HUES6 (cell line): ENCODE measurements at regions not wholly inside any gene's neighbourhood (a gene's known extent, or its start where the extent isn't known, plus 50 kb on each side); places are given as distances from the start of the nearest gene placed in this dataset.

Source experiments
- H3K27ac ChIP-seq: 2 replicates; pipeline ENCODE4 v1.7.0; 2013; ENCODE audit warnings: low read depth, mild to moderate bottlenecking, low read length, inconsistent platforms
- H3K27me3 ChIP-seq: 2 replicates; pipeline ENCODE4 v1.6.1; 2013; ENCODE audit warnings: low read length; ENCODE audit not compliant: control insufficient read depth, insufficient read depth
- H3K36me3 ChIP-seq: 2 replicates; pipeline ENCODE4 v1.6.1; 2013; ENCODE audit warnings: low read length; ENCODE audit not compliant: control insufficient read depth, insufficient read depth
- H3K4me1 ChIP-seq: 2 replicates; pipeline ENCODE4 v1.6.1; 2013; ENCODE audit warnings: low read length; ENCODE audit not compliant: control insufficient read depth, insufficient read depth
- H3K4me3 ChIP-seq: 2 replicates; pipeline ENCODE4 v1.5.1; 2013; ENCODE audit warnings: low read depth, low read length
- H3K9ac ChIP-seq: one replicate; pipeline ENCODE4 v1.6.1; 2013; ENCODE audit warnings: mild to moderate bottlenecking, low read length
- H3K9me3 ChIP-seq: 2 replicates; pipeline ENCODE4 v1.6.1; 2013; ENCODE audit warnings: low read depth, low read length; ENCODE audit not compliant: control insufficient read depth, insufficient read depth

DNA sequence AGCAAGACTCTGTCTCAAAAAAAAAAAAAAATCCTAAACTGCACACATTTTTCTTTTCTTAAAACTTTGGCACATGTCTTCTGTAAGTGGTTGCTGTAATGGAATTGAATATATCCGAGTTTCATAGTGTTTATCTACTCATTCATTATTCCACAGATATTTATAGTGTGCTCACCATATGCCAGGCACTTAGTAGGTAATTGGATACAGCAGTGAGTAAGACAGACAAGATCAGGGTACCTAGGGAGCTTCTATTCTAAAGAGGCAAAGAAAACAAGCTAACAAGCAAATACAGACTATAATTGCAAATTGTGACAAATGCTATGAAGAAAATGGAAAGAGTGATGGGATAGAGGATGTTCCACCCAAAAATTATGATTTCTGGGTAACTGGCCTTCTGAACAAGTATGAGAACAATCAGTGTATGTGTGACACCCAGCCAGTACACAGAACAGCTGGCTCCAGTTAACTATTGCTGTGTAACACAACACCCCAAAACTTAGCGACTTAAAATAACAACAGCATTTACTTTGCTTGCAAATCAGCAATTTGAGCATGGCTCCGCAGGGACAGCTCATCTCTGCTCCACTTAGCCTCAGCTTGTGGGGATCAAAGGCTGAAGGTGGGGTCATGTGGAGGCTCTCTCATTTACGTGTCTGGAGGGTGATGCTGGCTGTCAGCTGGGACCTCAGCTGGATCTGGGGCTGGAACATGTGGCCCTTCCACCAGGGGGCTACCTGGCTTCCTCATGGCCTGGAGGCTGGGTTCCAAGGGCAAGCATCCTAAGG, 224.9 kb downstream of the INSIG2 start:
- Histone ChIP-seq H3K4me3 (no peak overlapping the region), H3K9me3 (no peaks in the 10 kb centered on the region), H3K36me3 (no peaks in the 10 kb centered on the region), H3K4me1 (peaks cover 50% of the 10 kb centered on the region), H3K9ac (no peak overlapping the region), H3K27me3 (peaks cover 5% of the 10 kb centered on the region; the same call in 1 of the 2 replicates), H3K27ac (no peak overlapping the region)

GRCh38 chr2:118310681-118311429, 222.6 kb downstream of the INSIG2 start:
- peaks cover 30% of the 10 kb centered on the region for H3K4me1 ChIP-seq
- H3K36me3 ChIP-seq, result no peaks in the 10 kb centered on the region
- H3K9ac ChIP-seq, result peak overlapping the region; percentile 75
- peaks cover 8% of the 10 kb centered on the region; the same call in 1 of the 2 replicates for H3K27me3 ChIP-seq
- H3K4me3 ChIP-seq, result peak overlapping the region; percentile 55
- H3K9me3 ChIP-seq, result no peaks in the 10 kb centered on the region
- peak overlapping the region; percentile 91 for H3K27ac ChIP-seq

DNA sequence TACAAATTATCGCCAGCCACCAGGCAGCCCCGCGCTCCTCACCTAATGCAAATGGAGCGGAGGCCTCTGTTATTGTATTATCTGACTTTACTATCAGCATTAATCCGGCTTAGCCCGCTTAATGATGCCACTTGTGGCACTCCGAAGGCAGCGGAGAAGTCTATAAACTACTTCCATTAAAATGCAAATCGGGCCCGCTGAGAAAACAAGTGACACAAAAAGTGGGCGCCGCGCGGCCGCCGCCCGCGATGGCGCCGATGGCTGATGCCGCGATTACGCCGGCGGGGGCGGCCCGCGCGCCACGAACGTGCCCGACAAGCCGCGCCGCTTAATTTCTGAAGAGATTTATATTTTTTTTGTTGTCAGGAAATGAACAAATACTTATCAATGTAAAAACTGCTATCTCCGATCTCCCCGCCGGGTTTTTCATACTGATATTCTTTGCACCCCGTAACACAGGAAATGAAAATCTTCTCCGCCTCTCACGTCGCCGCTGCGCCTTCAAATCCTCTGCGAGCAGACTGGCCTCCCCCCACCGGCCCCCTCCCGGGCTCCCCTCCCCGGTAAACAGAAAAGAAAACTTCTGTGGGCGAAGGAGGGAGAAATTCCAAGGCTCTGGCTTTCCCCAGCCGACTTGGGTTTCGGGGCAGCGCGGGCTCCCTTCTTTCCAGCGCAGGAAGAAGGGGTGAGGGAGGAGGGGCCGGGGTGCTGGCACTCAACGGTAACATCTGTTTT, 221.8 kb downstream of the INSIG2 start:
- Histone ChIP-seq H3K9ac (peak overlapping the region; percentile 75), H3K36me3 (no peaks in the 10 kb centered on the region), H3K4me3 (peak overlapping the region; percentile 55), H3K9me3 (no peaks in the 10 kb centered on the region), H3K27me3 (peaks cover 8% of the 10 kb centered on the region; the same call in 1 of the 2 replicates), H3K4me1 (peaks cover 30% of the 10 kb centered on the region), H3K27ac (peak overlapping the region; percentile 91)

DNA sequence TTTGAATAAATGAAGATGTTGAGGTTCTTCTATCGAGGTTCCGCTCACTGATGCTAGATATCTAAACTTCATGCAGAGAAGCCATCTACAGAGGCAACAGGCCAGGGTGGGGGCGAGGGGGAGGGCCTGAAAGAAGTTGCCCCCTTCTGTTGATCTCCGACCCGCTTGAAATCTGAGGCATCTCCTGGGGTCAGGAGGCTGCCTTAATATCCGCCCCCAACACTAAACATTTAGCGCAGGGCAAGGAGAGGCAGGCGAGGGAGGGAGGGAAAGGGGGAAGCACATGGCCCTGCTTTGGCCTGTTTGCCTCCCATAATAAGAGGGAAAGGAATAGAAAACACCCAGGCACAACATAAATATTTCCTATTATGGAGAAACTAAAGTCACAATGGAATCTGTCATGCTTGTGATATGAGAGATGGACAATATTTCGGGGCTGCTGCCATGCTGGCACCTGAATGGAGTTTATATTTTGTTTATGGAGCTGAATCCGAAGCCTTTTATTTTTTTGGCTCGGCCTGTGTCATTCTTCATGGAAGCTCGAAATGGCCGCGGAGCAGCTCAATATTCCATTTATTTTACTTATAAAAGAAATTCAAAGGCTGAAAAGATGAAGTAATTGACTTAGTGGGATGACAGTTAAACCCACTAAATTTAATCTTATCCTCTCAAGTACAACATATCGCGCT, 221.1 kb downstream of the INSIG2 start:
- peak overlapping the region; percentile 21 for H3K9ac ChIP-seq
- peaks cover 30% of the 10 kb centered on the region for H3K4me1 ChIP-seq
- H3K36me3 ChIP-seq, result no peaks in the 10 kb centered on the region
- H3K27ac ChIP-seq, result peak overlapping the region; percentile 91; the same call in 1 of the 2 replicates
- H3K9me3 ChIP-seq, result no peaks in the 10 kb centered on the region
- peaks cover 8% of the 10 kb centered on the region; the same call in 1 of the 2 replicates for H3K27me3 ChIP-seq
- peak overlapping the region; percentile 55 for H3K4me3 ChIP-seq

- Histone ChIP-seq H3K4me1 (peaks cover 15% of the 10 kb centered on the region), H3K27me3 (peaks cover 8% of the 10 kb centered on the region; the same call in 1 of the 2 replicates), H3K4me3 (no peak overlapping the region), H3K9ac (no peak overlapping the region), H3K27ac (no peak overlapping the region), H3K36me3 (no peaks in the 10 kb centered on the region), H3K9me3 (no peaks in the 10 kb centered on the region)
Observed at GRCh38 chr2:118307864-118308263, 219.6 kb downstream of the INSIG2 start.

DNA sequence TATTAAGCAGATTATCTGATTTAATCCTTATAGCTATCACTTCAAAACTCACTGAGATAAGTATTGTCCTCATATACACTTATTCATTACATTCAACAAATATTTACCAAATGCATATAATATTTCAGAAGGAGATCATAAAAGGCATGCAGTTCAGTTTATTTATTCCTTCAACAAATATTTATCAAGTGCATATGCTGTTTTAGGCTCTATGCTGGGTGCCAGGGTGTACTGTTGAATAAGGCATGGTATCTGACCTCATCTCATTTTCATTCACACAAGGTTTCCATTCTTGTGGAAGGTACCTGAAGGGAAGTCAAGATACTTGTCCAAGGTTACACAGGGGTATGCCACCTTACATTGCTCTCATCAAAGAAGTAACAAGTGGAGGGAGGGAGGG, 213.0 kb downstream of the INSIG2 start:
- H3K9me3 ChIP-seq, result peaks cover 10% of the 10 kb centered on the region; the same call in 1 of the 2 replicates
- no peak overlapping the region for H3K27ac ChIP-seq
- no peaks in the 10 kb centered on the region for H3K36me3 ChIP-seq
- no peak overlapping the region for H3K4me3 ChIP-seq
- no peak overlapping the region for H3K9ac ChIP-seq
- H3K27me3 ChIP-seq, result no peaks in the 10 kb centered on the region
- no peaks in the 10 kb centered on the region for H3K4me1 ChIP-seq

GRCh38 chr2:118300832-118301231, 212.6 kb downstream of the INSIG2 start:
- H3K4me3 ChIP-seq, result no peak overlapping the region
- H3K36me3 ChIP-seq, result no peaks in the 10 kb centered on the region
- no peaks in the 10 kb centered on the region for H3K4me1 ChIP-seq
- no peaks in the 10 kb centered on the region for H3K27me3 ChIP-seq
- H3K9me3 ChIP-seq, result peaks cover 14% of the 10 kb centered on the region; the same call in 1 of the 2 replicates
- H3K9ac ChIP-seq, result no peak overlapping the region
- no peak overlapping the region for H3K27ac ChIP-seq

- H3K36me3 ChIP-seq, result no peaks in the 10 kb centered on the region
- H3K9ac ChIP-seq, result no peak overlapping the region
- peaks cover 17% of the 10 kb centered on the region; the same call in 1 of the 2 replicates for H3K9me3 ChIP-seq
- H3K27me3 ChIP-seq, result no peaks in the 10 kb centered on the region
- no peaks in the 10 kb centered on the region for H3K4me1 ChIP-seq
- no peak overlapping the region for H3K4me3 ChIP-seq
- no peak overlapping the region for H3K27ac ChIP-seq
Observed at GRCh38 chr2:118296663-118297062, 208.4 kb downstream of the INSIG2 start.

DNA sequence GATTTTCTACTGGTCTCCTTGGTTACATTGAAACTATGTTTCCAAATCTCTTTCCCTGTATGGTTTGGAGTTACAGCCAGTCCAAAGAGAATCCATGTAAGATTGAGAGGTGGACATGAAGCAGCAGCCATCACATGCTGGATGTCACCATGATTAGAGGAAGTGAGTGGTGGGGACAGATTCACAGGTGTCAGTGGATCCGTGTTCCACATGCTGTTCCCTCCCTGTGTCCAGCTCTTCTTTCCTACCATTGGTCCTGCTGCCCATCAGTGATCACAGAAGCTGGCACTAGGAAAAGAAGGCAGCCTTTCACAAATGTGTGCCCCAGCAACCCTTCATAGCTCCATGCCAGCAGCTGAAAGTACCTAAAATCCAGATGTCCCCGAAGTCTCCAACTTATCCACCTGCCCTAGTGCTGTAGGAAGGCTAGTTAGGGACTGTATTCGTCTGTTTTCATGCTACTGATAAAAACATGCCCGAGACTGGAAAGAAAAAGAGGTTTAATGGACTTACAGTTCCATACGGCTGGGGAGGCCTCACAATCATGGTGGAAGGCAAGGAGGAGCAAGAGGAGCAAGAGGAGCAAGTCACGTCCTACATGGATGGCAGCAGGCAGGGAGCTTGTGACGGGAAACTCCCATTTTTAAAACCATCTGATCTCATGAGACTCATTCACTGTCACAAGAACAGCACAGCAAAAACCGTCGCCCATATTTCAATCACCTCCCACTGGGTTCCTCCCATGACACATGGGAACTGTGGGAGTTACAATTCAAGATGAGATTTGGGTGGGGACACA, 207.5 kb downstream of the INSIG2 start:
- H3K4me1 ChIP-seq, result no peaks in the 10 kb centered on the region
- H3K27ac ChIP-seq, result no peak overlapping the region
- H3K9ac ChIP-seq, result no peak overlapping the region
- no peaks in the 10 kb centered on the region for H3K36me3 ChIP-seq
- peaks cover 17% of the 10 kb centered on the region; the same call in 1 of the 2 replicates for H3K9me3 ChIP-seq
- no peaks in the 10 kb centered on the region for H3K27me3 ChIP-seq
- H3K4me3 ChIP-seq, result no peak overlapping the region

GRCh38 chr2:118294063-118294462, 205.8 kb downstream of the INSIG2 start:
- Histone ChIP-seq H3K4me3 (no peak overlapping the region), H3K4me1 (no peaks in the 10 kb centered on the region), H3K27ac (no peak overlapping the region)

More at GRCh38 chr2:118294063-118294462, 205.8 kb downstream of the INSIG2 start:
- Histone ChIP-seq H3K9me3 (peaks cover 17% of the 10 kb centered on the region; the same call in 1 of the 2 replicates), H3K9ac (no peak overlapping the region), H3K36me3 (no peaks in the 10 kb centered on the region), H3K27me3 (no peaks in the 10 kb centered on the region)
